B cell (primary cell): ENCODE measurements at regions not wholly inside any gene's neighbourhood (a gene's known extent, or its start where the extent isn't known, plus 50 kb on each side); places are given as distances from the start of the nearest gene placed in this dataset.

Source experiments
- ATAC-seq: fragments of 200-7000 bp; cut with Tn5 transposase; one replicate; pipeline ENCODE4 v1.10.0; 2021; ENCODE audit warnings: low read depth, mild to moderate bottlenecking, moderate number of reproducible peaks, moderate library complexity
- CTCF ChIA-PET: fragments of 350-600 bp; sonication (Branson Sonifier 250); formaldehyde crosslinking; loops from one replicate; lab custom pipeline; 2021; ENCODE audit warnings: antibody characterized with exemption, inconsistent platforms; lab: Charles Lee
- POLR2A ChIA-PET: fragments of 350-600 bp; sonication (Branson Sonifier 250); formaldehyde crosslinking; loops from one replicate; lab custom pipeline; 2021; ENCODE audit warnings: antibody characterized with exemption; lab: Charles Lee
- DNase-seq: peaks from one replicate; pipeline ENCODE4 v3.0.0; 2013
- H2AFZ ChIP-seq: 2 replicates; pipeline ENCODE4 v1.6.1; 2012; ENCODE audit warnings: mild to moderate bottlenecking, low read depth, low read length; ENCODE audit not compliant: insufficient read depth, poor library complexity, severe bottlenecking
- H3K27ac ChIP-seq, 2 donors: 1 replicate in 1 of 2; 2 replicates in 1 of 2; pipeline ENCODE4 v1.5.1; 2012 to 2013; ENCODE audit warnings: low read length in 2 of 2, mild to moderate bottlenecking in 2 of 2, moderate library complexity in 1 of 2
- H3K27me3 ChIP-seq, 4 experiments: fragments of 200-600 bp in 1 of 4; sonication (generic) in 1 of 4; replicated peaks in 1 of 4; 1 replicate in 2 of 4; 2 replicates in 2 of 4; pipeline versions ENCODE4 v1.6.1 to v1.7.0; 2013 to 2016; ENCODE audit warnings: low read length in 3 of 4, mild to moderate bottlenecking in 2 of 4, mixed read lengths in 1 of 4, moderate library complexity in 1 of 4; ENCODE audit not compliant: insufficient read depth in 4 of 4, control insufficient read depth in 3 of 4; ENCODE audit errors: control extremely low read depth in 1 of 4
- H3K36me3 ChIP-seq, 2 experiments: replicated peaks in 1 of 2; 1 replicate in 1 of 2; 2 replicates in 1 of 2; pipeline versions ENCODE4 v1.6.1 to v1.7.1; 2013; ENCODE audit warnings: low read length in 1 of 2; ENCODE audit not compliant: insufficient read depth in 2 of 2, control insufficient read depth in 1 of 2; ENCODE audit errors: control extremely low read depth in 1 of 2, extremely low read depth in 1 of 2
- H3K4me1 ChIP-seq, 2 donors: fragments of 200-600 bp in 1 of 2; sonication (generic) in 1 of 2; 1 replicate in 1 of 2; 2 replicates in 1 of 2; pipeline versions ENCODE4 v1.5.1 to v1.6.1; 2013 to 2017; ENCODE audit warnings: low read length in 2 of 2; ENCODE audit not compliant: control insufficient read depth in 2 of 2, insufficient read depth in 2 of 2
- H3K4me2 ChIP-seq: replicated peaks from 2 replicates; pipeline ENCODE3; 2012; ENCODE audit warnings: mild to moderate bottlenecking, low read depth, low read length; ENCODE audit not compliant: poor library complexity, severe bottlenecking
- H3K4me3 ChIP-seq, 5 experiments: fragments of 200-600 bp in 1 of 5; sonication (generic) in 1 of 5; 1 replicate in 3 of 5; 2 replicates in 2 of 5; pipeline versions ENCODE4 v1.5.1 to v1.7.0; 2011 to 2016; ENCODE audit warnings: low read length in 4 of 5, mild to moderate bottlenecking in 4 of 5, low read depth in 2 of 5, control low read depth in 1 of 5, moderate library complexity in 1 of 5; ENCODE audit not compliant: insufficient read depth in 1 of 5; ENCODE audit errors: control extremely low read depth in 1 of 5, extremely low read depth in 1 of 5
- H3K79me2 ChIP-seq: fragments of 200-600 bp; sonication (generic); one replicate; pipeline ENCODE4 v1.6.0; 2016; ENCODE audit warnings: low read length; ENCODE audit not compliant: control insufficient read depth, insufficient read depth
- H3K9ac ChIP-seq: fragments of 200-600 bp; sonication (generic); 2 replicates; pipeline ENCODE4 v1.6.1; 2017; ENCODE audit warnings: mild to moderate bottlenecking, low read length, moderate library complexity
- H3K9me3 ChIP-seq, 3 donors: one replicate each; pipeline versions ENCODE4 v1.6.1 to v1.7.1; 2013; ENCODE audit warnings: low read length in 2 of 3; ENCODE audit not compliant: control insufficient read depth in 2 of 3, insufficient read depth in 1 of 3; ENCODE audit errors: control extremely low read depth in 1 of 3
- H4K20me1 ChIP-seq: 2 replicates; pipeline ENCODE4 v1.6.0; 2012; ENCODE audit warnings: mild to moderate bottlenecking, low read length; ENCODE audit not compliant: insufficient read depth, control insufficient read depth, poor library complexity, severe bottlenecking
- H3K27ac Mint-ChIP-seq: one replicate; pipeline ENCODE4 v1.8.0; 2021; ENCODE audit warnings: mixed read lengths
- H3K27me3 Mint-ChIP-seq: one replicate; pipeline ENCODE4 v1.8.0; 2021; ENCODE audit warnings: mixed read lengths
- H3K4me1 Mint-ChIP-seq: one replicate; pipeline ENCODE4 v1.8.0; 2021; ENCODE audit warnings: mixed read lengths
- H3K4me3 Mint-ChIP-seq: one replicate; pipeline ENCODE4 v1.8.0; 2021; ENCODE audit warnings: mixed read lengths
- H3K9me3 Mint-ChIP-seq: one replicate; pipeline ENCODE4 v1.8.0; 2022; ENCODE audit warnings: mixed read lengths; ENCODE audit not compliant: insufficient read depth
- CTCF ChIP-seq: fragments of 200-600 bp; IDR thresholded peaks from one replicate; pipeline ENCODE4 v1.8.0; 2022; ENCODE audit warnings: antibody characterized with exemption, mild to moderate bottlenecking
- EZH2 ChIP-seq: IDR thresholded peaks from 2 replicates; pipeline ENCODE4 v1.6.1; 2012; ENCODE audit warnings: borderline replicate concordance, low read depth, mild to moderate bottlenecking, moderate library complexity, low read length; ENCODE audit not compliant: insufficient read depth, poor library complexity, severe bottlenecking
- WGBS: methylation state at CpG from one replicate; pipeline ENCODE4 v1.1.5; 2013; ENCODE audit warnings: missing lambda C conversion rate; ENCODE audit not compliant: insufficient coverage; 5-methylcytosine and 5-hydroxymethylcytosine counted together
- intact Hi-C: fragments of 100-400 bp; cut with micrococcal nuclease; formaldehyde crosslinking; loops from one replicate; pipeline ENCODE4 v1.10.0; 2022

- H4K20me1 ChIP-seq: no peaks in the 10 kb centered on the region
- no peak overlapping the region for H3K4me2 ChIP-seq
- Mint-ChIP-seq H3K27ac (no peak overlapping the region), H3K9me3 (no peaks in the 10 kb centered on the region), H3K4me1 (no peaks in the 10 kb centered on the region), H3K4me3 (no peak overlapping the region), H3K27me3 (no peaks in the 10 kb centered on the region)
- H2AFZ ChIP-seq: no peak overlapping the region
- ATAC-seq: no peak
- H3K9me3 ChIP-seq: no peaks in the 10 kb centered on the region
- ChIA-PET CTCF (interaction anchor here (0.9 kb wide), 1 partner anchor 16 kb away, joined by 3 read pairs; no protein-coding TSS in a partner anchor), POLR2A (no interaction called here)
- H3K79me2 ChIP-seq: no peaks in the 10 kb centered on the region
- intact Hi-C loops: no loop called here
- H3K4me3 ChIP-seq: no peak overlapping the region
- TF ChIP-seq EZH2 (no peak), CTCF (no peak)
- no peak overlapping the region for H3K27ac ChIP-seq
- 82% methylated on average over 1 of the region's 1 CpG for WGBS
- DNase-seq: no peak
- no peaks in the 10 kb centered on the region for H3K36me3 ChIP-seq
- no peak overlapping the region for H3K9ac ChIP-seq
- no peaks in the 10 kb centered on the region for H3K27me3 ChIP-seq
- no peaks in the 10 kb centered on the region for H3K4me1 ChIP-seq
Measured at GRCh38 chr16:52379551-52379950, 167.4 kb downstream of the TOX3 start.

- Histone ChIP-seq H3K4me1 (no peaks in the 10 kb centered on the region), H3K4me2 (no peak overlapping the region), H3K27ac (no peak overlapping the region), H3K4me3 (no peak overlapping the region), H4K20me1 (no peaks in the 10 kb centered on the region), H3K79me2 (no peaks in the 10 kb centered on the region), H3K9me3 (peaks cover 0 to 4% (median 0%) of the 10 kb centered on the region in 3 donors), H3K9ac (no peak overlapping the region), H2AFZ (no peak overlapping the region), H3K27me3 (no peaks in the 10 kb centered on the region), H3K36me3 (no peaks in the 10 kb centered on the region)
- POLR2A ChIA-PET: no interaction called here
- no peak for DNase-seq
- TF ChIP-seq EZH2 (no peak), CTCF (no peak)
- peaks cover 3% of the 10 kb centered on the region for H3K9me3 Mint-ChIP-seq
- no peak for ATAC-seq
- no peak overlapping the region for H3K4me3 Mint-ChIP-seq
- H3K27ac Mint-ChIP-seq: no peak overlapping the region
- CTCF ChIA-PET: no interaction called here
- intact Hi-C loops: no loop called here
- H3K27me3 Mint-ChIP-seq: no peaks in the 10 kb centered on the region
- H3K4me1 Mint-ChIP-seq: no peaks in the 10 kb centered on the region
- 33% methylated on average over 1 of the region's 9 CpGs for WGBS
Measured at GRCh38 chr16:52376676-52377280, 170.2 kb downstream of the TOX3 start.
